ENCODE measurements at regions not wholly inside any gene's neighbourhood (a gene's known extent, or its start where the extent isn't known, plus 50 kb on each side); places are given as distances from the start of the nearest gene placed in this dataset.
"Not testable (repeated sequence)": the region's sequence is repeated elsewhere in the genome, so short reads cannot be mapped to it uniquely, and the experiment has no call there.

DNA sequence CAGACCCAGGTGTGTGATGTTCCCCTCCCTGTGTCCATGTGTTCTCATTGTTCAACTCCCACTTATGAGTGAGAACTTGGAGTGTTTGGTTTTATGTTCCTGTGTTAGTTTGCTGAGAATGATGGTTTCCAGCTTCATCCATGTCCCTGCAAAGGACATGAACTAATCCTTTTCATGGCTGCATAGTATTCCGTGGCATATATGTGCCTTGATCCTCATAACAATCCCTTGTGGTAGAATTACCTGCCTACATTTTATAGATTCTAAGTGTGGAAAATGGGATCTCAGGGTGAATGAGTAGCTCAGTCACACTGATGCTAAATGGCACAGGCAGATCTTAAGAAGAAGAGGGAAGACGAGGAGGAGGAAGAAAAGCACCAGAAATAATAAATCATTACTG, 202.7 kb downstream of the ALDH8A1 start:
- TF ChIP-seq CTCF, POLR2AphosphoS5 (IDR thresholded peaks at IDR 0.05): not testable (repeated sequence)

Measured in esophagus muscularis mucosa (tissue), 3 donors.